ENCODE measurements at regions not wholly inside any gene's neighbourhood (a gene's known extent, or its start where the extent isn't known, plus 50 kb on each side); places are given as distances from the start of the nearest gene placed in this dataset.

DNA sequence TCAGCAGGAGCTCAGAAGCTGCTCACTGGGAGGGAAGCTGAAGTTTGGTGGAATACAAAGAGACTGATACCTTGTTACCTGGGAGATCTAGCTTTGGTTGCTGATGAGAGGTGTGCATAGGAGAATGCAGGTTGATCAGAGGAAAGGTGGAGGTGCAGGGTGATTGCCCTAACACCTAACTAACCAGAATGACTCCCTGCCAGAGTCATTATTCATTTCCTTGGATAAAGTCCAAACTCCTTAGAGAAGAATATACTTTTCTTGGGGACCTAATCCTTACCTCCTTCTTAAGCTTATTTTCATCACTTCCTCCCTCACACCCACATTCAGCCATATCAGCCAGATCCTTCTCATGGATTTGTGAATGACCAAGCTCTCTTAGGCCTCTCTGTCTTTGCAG is 814.2 kb upstream of the TENM4 start:
- no peak for TF ChIP-seq CTCF (IDR thresholded peaks at IDR 0.05)
- TF ChIP-seq POLR2A (IDR thresholded peaks at IDR 0.05): no peak

Data from heart left ventricle (tissue), 13 donors.